IMR-90 (cell line): ENCODE measurements at regions not wholly inside any gene's neighbourhood (a gene's known extent, or its start where the extent isn't known, plus 50 kb on each side); places are given as distances from the start of the nearest gene placed in this dataset.

ENCODE experiments used
- ATAC-seq: fragments of 200-7000 bp; cut with Tn5 transposase; 2 replicates; pipeline ENCODE4 v1.9.1; 2020; ENCODE audit warnings: low read depth, mild to moderate bottlenecking, moderate library complexity
- BruUV-seq: library from RNA; stranded (reverse); fragments of 400-500 nt; replicated peaks from 2 replicates; lab custom pipeline; 2021; lab: Mats Ljungman, UMichigan
- CTCF ChIA-PET: fragments of 300-600 bp; formaldehyde crosslinking; extraction: SDS; loops from one replicate; lab custom pipeline; 2021; ENCODE audit warnings: antibody characterized with exemption; lab: Yijun Ruan, JAX
- POLR2A ChIA-PET: fragments of 300-600 bp; sonication (Branson Sonifier 250); formaldehyde crosslinking; loops from one replicate; lab custom pipeline; 2022; ENCODE audit warnings: antibody characterized with exemption; ENCODE audit not compliant: unreplicated experiment; lab: Charles Lee
- DNase-seq: peaks from one replicate; pipeline ENCODE4 v3.0.0; 2013
- H2AFZ ChIP-seq: replicated peaks from 2 replicates; pipeline ENCODE3; 2013; ENCODE audit warnings: low read length, mild to moderate bottlenecking; ENCODE audit not compliant: poor library complexity
- H2AK5ac ChIP-seq: 2 replicates; pipeline ENCODE4 v1.6.1; 2013; ENCODE audit warnings: low read depth, low read length, inconsistent platforms
- H2AK9ac ChIP-seq: replicated peaks from 2 replicates; pipeline ENCODE3; 2013; ENCODE audit warnings: mild to moderate bottlenecking, low read depth, low read length, moderate library complexity; ENCODE audit not compliant: poor library complexity
- H2BK120ac ChIP-seq: 2 replicates; pipeline ENCODE4 v1.6.1; 2013; ENCODE audit warnings: low read depth, low read length, inconsistent platforms
- H2BK15ac ChIP-seq: 3 replicates; pipeline ENCODE4 v1.6.1; 2013; ENCODE audit warnings: low read depth, low read length, inconsistent platforms
- H2BK20ac ChIP-seq: 2 replicates; pipeline ENCODE4 v1.6.1; 2013; ENCODE audit warnings: low read depth, mild to moderate bottlenecking, inconsistent platforms, low read length, moderate library complexity
- H2BK5ac ChIP-seq: 2 replicates; pipeline ENCODE4 v1.6.1; 2013; ENCODE audit warnings: mild to moderate bottlenecking, low read depth, low read length, inconsistent platforms; ENCODE audit not compliant: poor library complexity, severe bottlenecking
- H3K14ac ChIP-seq: replicated peaks from 2 replicates; pipeline ENCODE4 v1.6.1; 2013; ENCODE audit warnings: low read depth, low read length, inconsistent platforms
- H3K18ac ChIP-seq: 2 replicates; pipeline ENCODE4 v1.6.1; 2013; ENCODE audit warnings: low read depth, low read length, control low read depth
- H3K23ac ChIP-seq: 2 replicates; pipeline ENCODE4 v1.6.1; 2013; ENCODE audit warnings: low read depth, low read length, inconsistent platforms
- H3K27ac ChIP-seq: 2 replicates; pipeline ENCODE4 v1.5.1; 2013; ENCODE audit warnings: mild to moderate bottlenecking, control low read depth, low read length; ENCODE audit not compliant: insufficient read depth
- H3K27me3 ChIP-seq: 2 replicates; pipeline ENCODE4 v1.6.1; 2013; ENCODE audit warnings: low read length; ENCODE audit not compliant: control insufficient read depth, insufficient read depth
- H3K36me3 ChIP-seq: 2 replicates; pipeline ENCODE4 v1.6.1; 2013; ENCODE audit warnings: low read length, mixed read lengths; ENCODE audit not compliant: control insufficient read depth, insufficient read depth
- H3K4ac ChIP-seq: 2 replicates; pipeline ENCODE4 v1.6.1; 2013; ENCODE audit warnings: low read depth, low read length, inconsistent platforms
- H3K4me1 ChIP-seq: 2 replicates; pipeline ENCODE4 v1.6.1; 2013; ENCODE audit warnings: low read length, mixed read lengths; ENCODE audit not compliant: control insufficient read depth, insufficient read depth
- H3K4me2 ChIP-seq: 2 replicates; pipeline ENCODE4 v1.6.1; 2013; ENCODE audit warnings: low read depth, mild to moderate bottlenecking, control low read depth, low read length, moderate library complexity
- H3K4me3 ChIP-seq: 2 replicates; pipeline ENCODE4 v1.5.1; 2013; ENCODE audit warnings: low read depth, mild to moderate bottlenecking, control low read depth, low read length, moderate library complexity; ENCODE audit not compliant: insufficient read depth
- H3K56ac ChIP-seq: 2 replicates; pipeline ENCODE4 v1.6.1; 2013; ENCODE audit warnings: low read length, inconsistent platforms; ENCODE audit not compliant: insufficient read depth; ENCODE audit errors: extremely low read depth
- H3K79me1 ChIP-seq, 2 experiments: 2 replicates each; pipeline ENCODE4 v1.6.1; 2013; ENCODE audit warnings: low read length in 2 of 2, inconsistent platforms in 1 of 2, low read depth in 1 of 2
- H3K9ac ChIP-seq: 2 replicates; pipeline ENCODE4 v1.6.1; 2013; ENCODE audit warnings: low read depth, low read length, control low read depth
- H3K9me1 ChIP-seq: 2 replicates; pipeline ENCODE4 v1.6.1; 2013; ENCODE audit warnings: low read length, inconsistent platforms; ENCODE audit not compliant: insufficient read depth
- H3K9me3 ChIP-seq: 2 replicates; pipeline ENCODE4 v1.6.1; 2013; ENCODE audit warnings: low read length; ENCODE audit not compliant: control insufficient read depth, insufficient read depth
- H4K20me1 ChIP-seq: 2 replicates; pipeline ENCODE4 v1.6.1; 2013; ENCODE audit warnings: low read length, inconsistent platforms; ENCODE audit not compliant: insufficient read depth
- H4K5ac ChIP-seq: 2 replicates; pipeline ENCODE4 v1.6.1; 2013; ENCODE audit warnings: mild to moderate bottlenecking, low read depth, low read length, control low read depth
- H4K8ac ChIP-seq, 2 experiments: 2 replicates each; pipeline ENCODE4 v1.6.1; 2013; ENCODE audit warnings: low read depth in 2 of 2, low read length in 2 of 2, control low read depth in 1 of 2, inconsistent platforms in 1 of 2
- H4K91ac ChIP-seq: 2 replicates; pipeline ENCODE4 v1.6.1; 2013; ENCODE audit warnings: low read depth, low read length, inconsistent platforms; ENCODE audit not compliant: insufficient read depth
- CEBPB ChIP-seq: IDR thresholded peaks from 2 replicates; pipeline ENCODE4 v1.6.1; 2012; ENCODE audit warnings: low read depth, low read length, improper control_type of control experiment
- CHD1 ChIP-seq: IDR thresholded peaks from 2 replicates; pipeline ENCODE4 v1.6.1; 2012; ENCODE audit warnings: low read depth, low read length, improper control_type of control experiment
- ELK1 ChIP-seq: fragments of 150-350 bp; IDR thresholded peaks from 2 replicates; pipeline ENCODE4 v1.6.1; 2016; ENCODE audit warnings: low read depth, mild to moderate bottlenecking, low read length, moderate library complexity, borderline replicate concordance
- FOS ChIP-seq: fragments of 150-350 bp; IDR thresholded peaks from 2 replicates; pipeline ENCODE4 v1.6.1; 2016; ENCODE audit warnings: low read depth, low read length
- MAZ ChIP-seq: IDR thresholded peaks from 2 replicates; pipeline ENCODE4 v1.6.1; 2012; ENCODE audit warnings: low read depth, mild to moderate bottlenecking, low read length, improper control_type of control experiment, moderate library complexity, borderline replicate concordance
- MXI1 ChIP-seq: IDR thresholded peaks from 2 replicates; pipeline ENCODE4 v1.6.1; 2012; ENCODE audit warnings: low read depth, mild to moderate bottlenecking, low read length, moderate library complexity, borderline replicate concordance
- RAD21 ChIP-seq: IDR thresholded peaks from 2 replicates; pipeline ENCODE4 v1.6.1; 2012; ENCODE audit warnings: low read length, improper control_type of control experiment
- SMC3 ChIP-seq: fragments of 150-350 bp; IDR thresholded peaks from 2 replicates; pipeline ENCODE4 v1.6.1; 2016; ENCODE audit warnings: low read depth, mild to moderate bottlenecking, antibody characterized with exemption, low read length, moderate library complexity
- WGBS, 2 experiments: methylation state at CpG; one replicate each; pipeline versions ENCODE4 v1.1.5 to v1.1.7; 2013; ENCODE audit warnings: missing lambda C conversion rate in 2 of 2; ENCODE audit not compliant: insufficient read length in 1 of 2; ENCODE audit errors: extremely low coverage in 2 of 2; 5-methylcytosine and 5-hydroxymethylcytosine counted together
- dilution Hi-C: fragments of 300-500 bp; cut with HindIII; formaldehyde crosslinking; loops from one replicate; pipeline ENCODE4 v1.14.3; 2018; ENCODE audit warnings: low sequenced_read_pairs; ENCODE audit not compliant: unreplicated experiment
- in situ Hi-C: fragments of 300-500 bp; cut with MboI; formaldehyde crosslinking; loops from 3 replicates; pipeline ENCODE4 v1.14.3; 2019; ENCODE audit warnings: low sequenced_read_pairs, inconsistent platforms, mixed read lengths
- intact Hi-C: fragments of 100-400 bp; cut with micrococcal nuclease; formaldehyde crosslinking; loops from 2 replicates; pipeline ENCODE4 v1.10.0; 2022

DNA sequence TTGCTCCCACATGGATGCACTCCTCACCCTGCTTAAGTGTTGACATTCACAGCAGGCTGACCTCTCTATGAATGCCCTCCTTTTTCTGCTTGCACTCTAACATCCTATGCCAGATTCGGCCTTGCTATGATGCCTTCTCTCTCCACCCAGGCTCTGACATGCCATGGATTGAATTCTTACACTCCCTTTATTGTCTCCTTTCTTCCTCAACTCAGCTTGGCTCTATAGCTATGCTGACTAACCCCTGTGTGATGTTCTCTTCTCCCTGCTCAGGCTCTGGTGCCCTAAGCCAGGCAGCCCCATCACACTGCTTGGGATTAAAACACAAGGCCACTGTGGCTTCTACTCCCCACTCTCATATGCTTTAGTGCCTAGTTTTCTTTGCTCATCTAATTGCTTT, 563.7 kb downstream of the NSUN3 start:
- H3K56ac ChIP-seq: no peak overlapping the region
- no peaks in the 10 kb centered on the region for H4K20me1 ChIP-seq
- no peak overlapping the region for H4K5ac ChIP-seq
- no peak overlapping the region for H2AK5ac ChIP-seq
- no peak overlapping the region for H3K4ac ChIP-seq
- H3K23ac ChIP-seq: no peak overlapping the region
- dilution Hi-C loops (no loop called here), intact Hi-C loops (no loop called here), in situ Hi-C loops (no loop called here)
- H3K79me1 ChIP-seq: no peaks in the 10 kb centered on the region
- POLR2A ChIA-PET: no interaction called here
- no peaks in the 10 kb centered on the region for H3K9me3 ChIP-seq
- no peak overlapping the region for H4K8ac ChIP-seq
- no peak overlapping the region for H2AK9ac ChIP-seq
- ATAC-seq (no peak), DNase-seq (no peak)
- H3K36me3 ChIP-seq: no peaks in the 10 kb centered on the region
- no peaks in the 10 kb centered on the region for H3K27me3 ChIP-seq
- BruUV-seq: no TSS peak
- no peak overlapping the region for H3K18ac ChIP-seq
- no peak overlapping the region for H4K91ac ChIP-seq
- no peak overlapping the region for H3K9ac ChIP-seq
- CTCF ChIA-PET: no interaction called here
- no peak overlapping the region for H2BK15ac ChIP-seq
- H2BK120ac ChIP-seq: no peak overlapping the region
- no peak overlapping the region for H2BK20ac ChIP-seq
- H3K14ac ChIP-seq: no peak overlapping the region
- 20% methylated on average over 1 of the region's 1 CpG; no CpG with 5 or more reads in 1 of the 2 experiments for WGBS, 2 experiments
- H3K4me3 ChIP-seq: no peak overlapping the region
- no peak overlapping the region for H3K4me2 ChIP-seq
- H3K4me1 ChIP-seq: no peaks in the 10 kb centered on the region
- H2BK5ac ChIP-seq: no peak overlapping the region
- H3K27ac ChIP-seq: no peak overlapping the region
- peak overlapping the region; percentile 23 for H2AFZ ChIP-seq
- no peak for TF ChIP-seq MAZ
- no peak for TF ChIP-seq RAD21
- no peak for TF ChIP-seq FOS
- no peak for TF ChIP-seq SMC3
- no peak for TF ChIP-seq MXI1
- TF ChIP-seq ELK1: no peak
- no peak for TF ChIP-seq CHD1
- TF ChIP-seq CEBPB: no peak
- H3K9me1 ChIP-seq: no peaks in the 10 kb centered on the region
